GM12892 (cell line): ENCODE measurements at regions not wholly inside any gene's neighbourhood (a gene's known extent, or its start where the extent isn't known, plus 50 kb on each side); places are given as distances from the start of the nearest gene placed in this dataset.

Experiments used
- POLR2A ChIP-seq: IDR thresholded peaks from 2 replicates; pipeline ENCODE4 v1.6.1; 2011; ENCODE audit warnings: low read depth, low read length, control low read depth
- POLR2AphosphoS5 ChIP-seq: IDR thresholded peaks from 2 replicates; pipeline ENCODE4 v1.6.1; 2011; ENCODE audit warnings: low read depth, low read length, control low read depth
- TAF1 ChIP-seq: IDR thresholded peaks from 2 replicates; pipeline ENCODE4 v1.6.1; 2011; ENCODE audit warnings: low read depth, mild to moderate bottlenecking, control low read depth, low read length, borderline replicate concordance

DNA sequence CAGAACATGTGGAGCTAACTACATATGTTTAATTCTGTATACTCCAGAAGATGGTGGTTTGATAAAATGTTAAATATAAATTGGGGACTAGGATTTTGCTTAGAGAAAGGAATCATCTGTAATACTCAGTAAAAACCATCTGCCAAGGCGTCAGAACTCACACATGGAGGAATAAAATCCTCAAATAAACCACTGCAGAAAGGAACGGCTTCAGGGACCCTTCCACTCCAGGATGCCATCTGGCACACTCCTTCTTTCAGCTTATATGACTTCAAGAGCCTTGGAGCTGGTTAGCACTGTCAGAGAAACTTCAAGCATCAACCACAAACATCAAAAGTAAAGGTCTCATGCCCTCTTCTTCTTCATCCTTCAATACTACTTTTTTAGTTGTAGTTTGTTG is 360.6 kb downstream of the PLK2 start:
- TF ChIP-seq POLR2A: no peak
- TF ChIP-seq POLR2AphosphoS5: no peak
- TF ChIP-seq TAF1: no peak
